ENCODE measurements at regions not wholly inside any gene's neighbourhood (a gene's known extent, or its start where the extent isn't known, plus 50 kb on each side); places are given as distances from the start of the nearest gene placed in this dataset.
A peak's percentile ranks its signal among the peaks of the same experiment; 100 is the strongest.

GRCh38 chr1:232153652-232154051 is 476.3 kb downstream of the SIPA1L2 start:
- peaks cover 27% of the 10 kb centered on the region for H3K4me1 ChIP-seq (ENCODE audit: insufficient read depth, low read length)
- ATAC-seq (no peak), DNase-seq (no peak)
- H3K36me3 ChIP-seq (ENCODE audit: low read depth, low read length) = no peaks in the 10 kb centered on the region
- H3K9ac ChIP-seq (ENCODE audit: low read length) = no peak overlapping the region
- ChIA-PET POLR2A (ENCODE audit: unreplicated experiment) (no interaction called here), CTCF (no interaction called here)
- no TSS peak for BruUV-seq (replicated peaks)
- no peaks in the 10 kb centered on the region for H3K9me3 ChIP-seq (ENCODE audit: low read length)
- H3K4me2 ChIP-seq (ENCODE audit: low read length) = no peak overlapping the region
- H3K79me2 ChIP-seq (ENCODE audit: low read length) = no peaks in the 10 kb centered on the region
- intact Hi-C loops (cut with micrococcal nuclease) = no loop called here
- H3K27me3 ChIP-seq (ENCODE audit: low read length) = no peaks in the 10 kb centered on the region
- H3K4me3 ChIP-seq (ENCODE audit: low read length) = no peak overlapping the region
- no peak overlapping the region for H2AFZ ChIP-seq (ENCODE audit: low read length)
- H3F3A ChIP-seq (ENCODE audit: low read length, unreplicated experiment) = no peaks in the 10 kb centered on the region
- no peaks in the 10 kb centered on the region for H4K20me1 ChIP-seq (ENCODE audit: low read length)
- no peaks in the 10 kb centered on the region for H3K9me2 ChIP-seq (replicated peaks; ENCODE audit: low read length)
- H3K27ac ChIP-seq (ENCODE audit: low read length) = no peak overlapping the region
- TF ChIP-seq CTCF (conservative IDR thresholded peaks at IDR 0.05; ENCODE audit: low read depth, low read length) (no peak), EZH2phosphoT487 (IDR thresholded peaks at IDR 0.05; ENCODE audit: borderline replicate concordance, low read length) (no peak), EZH2 (IDR thresholded peaks at IDR 0.05; ENCODE audit: low read length, unreplicated experiment) (no peak)

- Histone ChIP-seq H3K36me3 (ENCODE audit: low read depth, low read length) (no peaks in the 10 kb centered on the region), H3K9ac (ENCODE audit: low read length) (peak overlapping the region; percentile 59), H3K27me3 (ENCODE audit: low read length) (no peaks in the 10 kb centered on the region), H2AFZ (ENCODE audit: low read length) (peak overlapping the region; percentile 5; the same call in 1 of the 2 replicates), H4K20me1 (ENCODE audit: low read length) (no peaks in the 10 kb centered on the region), H3F3A (ENCODE audit: low read length, unreplicated experiment) (no peaks in the 10 kb centered on the region), H3K79me2 (ENCODE audit: low read length) (no peaks in the 10 kb centered on the region), H3K9me2 (replicated peaks; ENCODE audit: low read length) (no peaks in the 10 kb centered on the region), H3K4me2 (ENCODE audit: low read length) (peak overlapping the region; percentile 31), H3K4me1 (ENCODE audit: insufficient read depth, low read length) (peaks cover 28% of the 10 kb centered on the region), H3K4me3 (ENCODE audit: low read length) (no peak overlapping the region), H3K27ac (ENCODE audit: low read length) (peak overlapping the region; percentile 95), H3K9me3 (ENCODE audit: low read length) (no peaks in the 10 kb centered on the region)
- ChIA-PET CTCF (no interaction called here), POLR2A (ENCODE audit: unreplicated experiment) (interaction anchor here (0.6 kb wide), 1 partner anchor 744 kb away, joined by 4 read pairs; no protein-coding TSS in a partner anchor)
- intact Hi-C loops (cut with micrococcal nuclease) = loop anchor here (1.0 kb wide), 1 partner anchor 13 kb away; no protein-coding TSS in a partner anchor
- no peak for TF ChIP-seq CTCF (conservative IDR thresholded peaks at IDR 0.05; ENCODE audit: low read depth, low read length)
- TF ChIP-seq EZH2 (IDR thresholded peaks at IDR 0.05; ENCODE audit: low read length, unreplicated experiment) = no peak
- no peak for TF ChIP-seq EZH2phosphoT487 (IDR thresholded peaks at IDR 0.05; ENCODE audit: borderline replicate concordance, low read length)
- BruUV-seq (replicated peaks) = no TSS peak
- peak; percentile 71 for DNase-seq
- 0 out of 2 replicates have a peak, but pooled peaks have one; percentile 7 for ATAC-seq
These were observed 479.0 kb downstream of the SIPA1L2 start for GRCh38 chr1:232150770-232151548.

Measured in PC-3 (cell line).